DMS153 (cell line): ENCODE measurements at regions not wholly inside any gene's neighbourhood (a gene's known extent, or its start where the extent isn't known, plus 50 kb on each side); places are given as distances from the start of the nearest gene placed in this dataset.

Experiments
- DNase-seq: peaks from one replicate; lab custom pipeline; 2025; lab: John Stamatoyannopoulos, UW

DNA sequence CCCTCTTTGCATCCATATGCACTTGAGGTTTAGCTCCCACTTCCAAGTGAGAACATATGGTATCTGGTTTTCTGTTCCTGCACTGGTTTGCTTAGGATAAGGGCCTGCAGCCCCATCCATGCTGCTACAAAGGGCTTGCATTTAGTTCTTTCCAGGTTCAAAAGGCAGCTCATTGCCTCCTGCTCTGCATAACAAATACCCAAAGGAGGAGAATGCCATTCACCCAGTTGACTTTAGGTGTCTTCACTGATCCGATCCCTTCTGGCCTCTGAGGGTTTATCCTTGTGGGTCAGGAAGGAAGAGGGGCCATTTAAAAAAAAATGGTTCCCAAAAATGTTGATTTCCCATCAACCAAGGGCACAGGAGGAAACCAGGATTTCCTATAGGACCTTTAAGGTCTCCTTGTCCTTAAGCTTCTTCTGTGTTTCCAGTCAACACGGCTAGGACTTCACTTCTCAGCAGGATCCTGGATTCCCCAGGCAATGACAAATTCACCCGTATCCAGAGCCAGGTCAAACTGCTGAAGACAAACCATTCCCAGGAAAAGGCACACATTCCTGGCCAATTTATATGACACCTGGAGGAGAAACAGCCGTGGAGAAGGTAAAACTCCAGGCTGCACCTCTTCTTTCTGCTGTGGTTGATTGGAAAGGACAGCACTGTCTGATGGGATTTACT lies 447.7 kb upstream of the CDH4 start:
- DNase-seq, result no peak

DNA sequence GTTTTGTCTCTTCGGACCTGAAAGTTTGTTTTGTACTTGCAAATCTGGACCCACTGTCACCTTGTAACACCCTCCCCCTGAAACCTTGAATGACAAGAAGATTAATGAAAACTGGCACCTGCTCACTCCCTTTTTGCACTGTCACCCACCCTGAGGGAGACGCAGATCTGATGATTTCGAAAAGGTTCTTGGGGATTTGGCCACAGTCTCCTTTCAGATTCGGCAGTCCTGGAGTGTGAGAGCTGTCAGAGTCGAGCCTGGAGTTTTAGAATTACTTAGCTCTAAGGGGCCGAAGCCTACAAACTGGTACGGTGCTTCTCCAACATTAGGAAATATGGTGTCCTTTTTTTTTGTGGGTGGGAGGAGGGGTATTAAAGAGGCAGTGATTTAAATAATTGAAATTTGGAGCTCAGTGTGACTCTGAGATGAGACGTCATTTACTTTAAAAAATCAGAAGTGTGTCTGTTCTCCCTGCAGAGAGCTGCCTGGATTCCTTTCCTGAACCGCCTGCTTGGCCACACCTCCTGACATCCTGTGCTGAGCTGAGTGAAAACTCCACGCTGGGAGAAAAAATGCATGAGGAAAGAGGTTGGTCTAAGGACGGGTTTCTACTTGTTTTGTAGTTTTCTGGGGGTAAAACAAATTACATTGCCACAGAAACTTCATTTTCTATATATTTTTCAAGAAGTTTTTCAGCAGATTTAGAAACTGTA lies 447.0 kb upstream of the CDH4 start:
- no peak for DNase-seq

DNA sequence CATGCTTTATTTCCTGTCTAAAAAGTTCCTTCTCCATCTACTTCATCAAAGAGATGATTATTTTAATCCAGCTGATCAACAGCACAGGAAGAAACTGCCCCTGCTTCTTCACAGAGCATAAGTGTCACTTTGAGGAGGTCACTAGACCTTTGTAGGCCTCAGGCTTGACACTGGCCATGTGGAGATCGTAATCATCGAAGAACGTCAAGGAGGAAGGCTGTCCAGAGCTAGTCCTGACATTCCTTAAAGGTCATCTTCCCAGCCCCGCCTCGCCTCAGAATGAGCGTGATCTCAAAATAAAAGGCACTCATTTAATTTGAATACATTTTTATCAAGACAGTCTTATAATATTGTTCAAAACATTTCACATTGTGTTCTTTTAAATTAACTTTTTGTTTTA lies 445.7 kb upstream of the CDH4 start:
- no peak for DNase-seq

DNA sequence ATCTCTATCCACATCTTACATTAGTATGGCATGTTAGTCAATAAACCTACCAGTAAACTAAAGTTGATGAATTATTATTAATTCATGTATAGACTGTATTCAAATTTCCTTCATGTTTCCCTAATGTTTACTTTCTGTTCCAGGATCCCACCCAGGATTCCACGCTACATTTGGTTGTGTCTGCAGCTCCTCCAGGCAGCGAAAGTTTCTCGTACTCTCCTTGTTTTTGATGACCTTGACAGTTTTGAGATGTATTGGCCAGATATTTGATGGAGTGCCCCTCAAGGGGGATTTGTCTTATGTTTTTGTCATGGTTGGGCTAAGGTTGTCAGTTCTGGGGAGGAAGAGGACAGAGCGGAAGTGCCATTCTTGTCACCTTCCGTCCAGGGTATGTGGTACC lies 445.2 kb upstream of the CDH4 start:
- no peak for DNase-seq

- no peak for DNase-seq
Observed at GRCh38 chr20:60808003-60808672, 443.9 kb upstream of the CDH4 start.

GRCh38 chr20:60808701-60809100 lies 443.4 kb upstream of the CDH4 start:
- no peak for DNase-seq

GRCh38 chr20:60810561-60810960 lies 441.5 kb upstream of the CDH4 start:
- no peak for DNase-seq

DNA sequence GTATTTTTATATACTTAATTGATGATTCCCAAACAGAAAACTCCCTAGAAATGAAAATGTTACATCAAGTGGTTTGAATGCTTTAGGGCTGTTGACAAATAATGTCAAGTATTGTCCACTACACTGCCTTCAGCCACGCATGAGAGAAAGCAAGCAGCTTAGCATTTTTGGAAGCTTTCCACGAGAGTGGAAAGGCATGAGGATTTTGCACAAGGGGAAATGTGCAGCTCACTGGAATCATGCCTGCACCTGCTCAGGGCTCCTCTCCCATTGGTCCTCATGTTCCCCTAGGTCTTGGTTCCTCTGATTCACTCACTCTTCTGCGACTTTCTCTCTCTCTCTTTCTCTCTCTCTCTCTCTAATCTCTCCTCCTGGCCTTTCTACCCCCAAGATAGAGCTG lies 439.5 kb upstream of the CDH4 start:
- DNase-seq, result no peak

GRCh38 chr20:60813066-60813465 lies 439.0 kb upstream of the CDH4 start:
- no peak for DNase-seq

- DNase-seq, result no peak
Observed at GRCh38 chr20:60815656-60816055, 436.4 kb upstream of the CDH4 start.

GRCh38 chr20:60816901-60817300 lies 435.2 kb upstream of the CDH4 start:
- no peak for DNase-seq

DNA sequence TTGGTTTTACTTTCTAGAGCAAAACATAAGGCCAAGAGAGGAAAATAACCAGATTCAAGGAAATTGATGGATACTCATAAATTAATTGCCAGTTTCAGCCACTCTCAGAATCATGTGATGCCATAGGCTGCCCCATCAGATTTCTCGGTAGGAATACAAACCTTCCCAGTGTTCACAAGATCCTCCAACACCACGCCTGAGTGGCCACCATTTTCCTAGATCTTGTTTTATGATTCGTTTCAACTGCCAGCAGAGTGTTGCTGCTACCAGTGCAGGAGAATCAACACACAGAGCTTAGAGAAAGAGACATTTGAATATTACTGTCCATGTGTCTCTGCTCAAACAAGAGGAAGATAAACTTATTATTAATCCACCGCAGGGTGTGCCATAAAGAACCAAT lies 434.2 kb upstream of the CDH4 start:
- no peak for DNase-seq

DNA sequence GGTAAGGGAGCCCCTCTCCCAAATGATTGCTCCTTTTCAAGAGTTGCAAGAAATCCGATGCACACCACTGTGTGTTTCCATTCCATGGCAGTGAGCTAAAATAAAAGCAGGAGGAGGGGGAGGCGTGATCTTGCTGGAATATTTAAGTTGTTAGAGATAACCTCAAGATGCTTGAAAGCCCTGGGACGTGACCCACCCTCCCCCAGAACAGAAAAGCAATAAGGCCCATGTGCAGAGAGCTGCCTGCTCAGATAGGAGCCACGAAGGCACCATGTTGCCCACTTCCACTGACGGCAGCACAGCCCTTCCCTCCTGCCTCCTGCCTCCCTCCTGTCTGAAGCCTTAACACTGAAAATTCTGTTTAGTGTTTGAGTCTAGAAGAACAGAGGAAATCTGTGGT lies 432.6 kb upstream of the CDH4 start:
- DNase-seq, result no peak

DNA sequence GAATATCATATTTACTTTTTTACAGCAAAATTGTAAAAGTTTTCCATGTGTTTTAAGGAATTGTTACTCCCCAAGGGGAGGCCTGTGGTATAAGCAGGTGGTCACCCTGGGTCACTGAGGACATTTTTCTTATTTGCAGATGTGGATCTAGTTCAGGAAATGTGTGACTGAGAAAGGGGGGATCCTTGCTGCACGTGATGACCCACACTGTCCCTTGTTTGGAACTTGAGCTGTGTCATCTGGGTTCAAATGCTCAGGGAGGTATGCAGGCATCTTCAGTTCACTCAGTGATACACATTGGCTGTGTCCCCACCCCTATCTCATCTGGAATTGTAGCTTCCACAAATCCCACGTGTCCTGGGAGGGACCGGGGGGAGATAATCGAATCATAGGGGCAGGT lies 431.9 kb upstream of the CDH4 start:
- no peak for DNase-seq

DNA sequence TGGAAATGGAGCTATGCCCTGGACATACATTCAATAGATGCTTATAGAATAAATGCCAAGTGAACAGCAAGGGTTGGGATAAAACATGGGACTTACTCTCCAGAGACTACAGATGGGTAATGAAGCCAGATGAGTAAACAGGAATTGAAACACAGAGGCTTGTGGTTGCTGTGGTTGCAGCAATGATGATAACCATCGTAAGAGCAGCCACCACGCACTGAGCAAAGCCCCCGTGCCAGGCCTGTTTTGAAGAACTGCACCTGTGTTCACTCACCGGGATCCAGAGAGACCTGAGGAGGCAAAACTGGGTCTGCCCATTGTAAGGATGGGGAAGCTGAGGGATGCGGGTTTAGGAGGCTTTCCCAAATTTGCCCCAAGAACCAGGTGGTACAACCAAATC lies 431.1 kb upstream of the CDH4 start:
- no peak for DNase-seq

DNA sequence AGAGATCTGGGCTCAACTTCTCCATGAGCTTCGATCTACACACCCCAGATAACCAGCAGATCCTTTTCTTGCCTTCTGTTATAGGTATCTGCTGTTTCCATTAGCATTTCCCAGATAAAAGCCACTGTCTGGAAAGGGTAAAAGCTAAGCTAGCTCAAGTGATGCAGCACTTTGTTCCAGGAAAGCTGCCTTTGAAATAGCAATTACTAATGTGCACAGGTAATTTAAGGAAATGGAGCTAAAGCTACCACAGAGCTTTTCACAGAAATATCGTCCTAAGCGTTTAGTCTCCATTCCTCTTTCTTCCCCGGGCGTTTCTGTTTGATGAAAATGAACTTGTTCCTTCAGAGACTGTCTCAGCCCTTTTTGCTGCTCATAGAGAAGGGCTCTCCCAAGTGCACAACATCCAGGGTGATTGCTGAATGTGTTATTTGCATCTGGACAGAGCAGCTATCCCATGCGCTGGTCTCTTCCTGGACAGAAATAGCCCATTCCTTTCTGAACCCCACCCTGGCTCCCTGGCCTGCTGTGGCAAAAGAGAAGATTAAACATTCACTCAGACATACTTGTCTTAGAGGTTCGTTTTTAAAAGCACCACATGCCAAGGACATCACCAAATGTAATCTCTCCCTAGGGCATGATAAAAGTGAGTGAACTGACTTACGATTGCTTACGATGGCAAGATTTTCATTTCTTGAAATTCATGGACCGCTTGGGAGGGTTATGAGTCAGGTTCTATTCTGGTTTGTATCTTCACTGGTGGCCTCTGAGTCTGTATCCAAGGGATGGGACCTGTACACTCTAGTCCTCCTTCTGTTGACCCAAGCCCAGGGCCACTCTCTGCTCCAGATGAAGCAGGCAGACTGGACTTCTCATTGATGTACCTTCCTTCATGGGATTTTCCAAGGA lies 429.1 kb upstream of the CDH4 start:
- no peak for DNase-seq

DNA sequence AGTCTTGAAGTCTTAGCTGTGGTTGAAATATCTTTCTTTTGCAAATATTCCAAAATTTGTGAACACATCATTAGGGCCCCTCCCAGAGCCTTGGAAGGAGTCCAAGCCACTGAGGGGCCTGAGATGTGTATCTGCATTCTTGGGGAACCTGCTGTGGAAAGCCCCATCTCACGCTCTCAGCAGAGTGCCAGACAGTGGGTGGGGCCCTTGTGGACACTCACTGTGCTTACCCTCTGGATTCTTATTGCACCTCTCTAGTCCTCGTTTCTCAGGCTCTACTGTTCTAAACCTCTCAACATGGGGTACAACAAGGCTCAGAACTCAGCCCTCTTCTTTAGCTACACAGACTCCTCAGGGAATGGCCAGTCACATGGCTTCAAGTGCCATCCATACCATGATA lies 416.2 kb upstream of the CDH4 start:
- no peak for DNase-seq

DNA sequence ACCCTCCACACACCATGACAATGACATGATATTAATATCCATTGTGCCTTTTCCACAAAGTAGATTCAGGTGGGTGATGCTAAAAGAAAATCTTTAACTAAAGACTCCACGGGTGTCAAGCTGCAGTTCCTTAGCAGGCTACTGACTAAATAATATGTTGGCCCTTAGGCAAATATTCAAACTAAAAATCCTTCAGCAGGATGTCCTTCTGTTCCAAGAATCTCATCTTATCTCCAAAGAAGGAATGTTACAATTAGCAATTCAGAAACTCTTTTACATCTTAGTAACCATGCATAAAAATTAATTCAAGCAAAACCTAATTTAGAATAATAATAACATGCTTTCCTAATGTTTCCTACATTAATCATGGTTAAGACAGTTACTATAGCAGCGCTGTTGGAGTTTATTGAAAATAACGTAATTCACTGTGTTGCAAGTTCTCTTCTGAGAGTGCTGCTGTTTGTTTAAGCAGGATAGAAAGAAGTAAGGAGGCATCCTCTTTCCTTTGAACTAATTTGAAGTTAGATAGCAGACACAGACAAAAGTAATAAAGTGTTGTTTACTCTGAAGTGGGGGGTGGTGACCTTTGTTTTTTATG lies 414.8 kb upstream of the CDH4 start:
- DNase-seq, result no peak

GRCh38 chr20:60838297-60838696 lies 413.8 kb upstream of the CDH4 start:
- DNase-seq, result no peak

DNA sequence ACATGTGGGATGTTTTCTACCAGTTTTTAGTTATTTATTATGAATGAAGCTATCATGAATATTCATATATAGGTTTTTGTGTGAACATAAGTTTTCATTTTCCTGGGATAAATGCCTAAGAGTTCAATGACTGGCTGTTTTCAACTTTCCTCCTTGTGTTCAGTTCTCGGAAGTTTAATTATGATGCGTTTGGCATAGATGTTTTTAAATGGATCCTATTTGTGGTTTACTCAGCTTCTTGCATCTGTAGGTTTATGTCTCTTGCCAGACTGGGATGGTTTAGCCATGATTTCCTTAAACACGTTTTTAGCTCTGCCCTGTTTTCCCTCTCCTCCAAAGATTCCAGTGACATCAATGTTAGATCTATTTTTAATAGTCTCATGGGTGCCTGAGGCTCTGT lies 411.1 kb upstream of the CDH4 start:
- DNase-seq, result no peak

GRCh38 chr20:60845146-60845545 lies 406.9 kb upstream of the CDH4 start:
- DNase-seq, result no peak
